Mesenchymal stem cell (in vitro differentiated cells and primary cell): ENCODE measurements at regions not wholly inside any gene's neighbourhood (a gene's known extent, or its start where the extent isn't known, plus 50 kb on each side); places are given as distances from the start of the nearest gene placed in this dataset.
A peak's percentile ranks its signal among the peaks of the same experiment; 100 is the strongest.

Experiments
- DNase-seq: peaks from one replicate; pipeline ENCODE4 v3.0.0-alpha.2; 2013
- H2AFZ ChIP-seq: one replicate; pipeline ENCODE4 v1.6.1; 2013; ENCODE audit warnings: low read depth, mild to moderate bottlenecking, control low read depth, inconsistent platforms, low read length, moderate library complexity
- H2AK5ac ChIP-seq: 2 replicates; pipeline ENCODE4 v1.6.1; 2013; ENCODE audit warnings: low read length, moderate library complexity, mild to moderate bottlenecking, inconsistent platforms; ENCODE audit not compliant: severe bottlenecking
- H2BK120ac ChIP-seq: one replicate; pipeline ENCODE4 v1.6.1; 2013; ENCODE audit warnings: low read depth, mild to moderate bottlenecking, inconsistent platforms, low read length, moderate library complexity
- H2BK12ac ChIP-seq, 2 experiments: one replicate each; pipeline ENCODE4 v1.6.1; 2013; ENCODE audit warnings: inconsistent platforms in 2 of 2, low read length in 2 of 2, mild to moderate bottlenecking in 2 of 2, moderate library complexity in 2 of 2, control low read depth in 1 of 2
- H2BK15ac ChIP-seq: one replicate; pipeline ENCODE4 v1.6.1; 2013; ENCODE audit warnings: mild to moderate bottlenecking, low read depth, inconsistent platforms; ENCODE audit not compliant: poor library complexity, severe bottlenecking
- H2BK5ac ChIP-seq: 2 replicates; pipeline ENCODE4 v1.6.1; 2013; ENCODE audit warnings: low read depth, mild to moderate bottlenecking, low read length, control low read depth, inconsistent platforms; ENCODE audit not compliant: poor library complexity, severe bottlenecking
- H3K14ac ChIP-seq, 2 experiments: one replicate each; pipeline ENCODE4 v1.6.1; 2013; ENCODE audit warnings: inconsistent platforms in 2 of 2, low read length in 2 of 2, control low read depth in 1 of 2, mild to moderate bottlenecking in 1 of 2, moderate library complexity in 1 of 2
- H3K18ac ChIP-seq, 2 experiments: one replicate each; pipeline ENCODE4 v1.6.1; 2013; ENCODE audit warnings: inconsistent platforms in 2 of 2, low read length in 2 of 2, control low read depth in 1 of 2, low read depth in 1 of 2, mild to moderate bottlenecking in 1 of 2
- H3K23ac ChIP-seq, 2 experiments: one replicate each; pipeline ENCODE4 v1.6.1; 2013; ENCODE audit warnings: inconsistent platforms in 2 of 2, low read length in 2 of 2, mild to moderate bottlenecking in 2 of 2, moderate library complexity in 2 of 2, control low read depth in 1 of 2
- H3K27ac ChIP-seq: 2 replicates; pipeline ENCODE4 v1.5.1; 2013; ENCODE audit warnings: mild to moderate bottlenecking, moderate library complexity, low read length, control low read depth, inconsistent platforms; ENCODE audit not compliant: poor library complexity, severe bottlenecking
- H3K27me3 ChIP-seq, 2 experiments: 2 replicates each; pipeline versions ENCODE4 v1.6.1 to v1.7.0; 2013; ENCODE audit warnings: low read length in 2 of 2, mild to moderate bottlenecking in 2 of 2, moderate library complexity in 2 of 2, control low read depth in 1 of 2, inconsistent platforms in 1 of 2; ENCODE audit not compliant: control insufficient read depth in 1 of 2, insufficient read depth in 1 of 2
- H3K36me3 ChIP-seq, 2 experiments: 2 replicates each; pipeline versions ENCODE4 v1.6.1 to v1.7.0; 2013; ENCODE audit warnings: low read length in 2 of 2, control low read depth in 1 of 2, inconsistent platforms in 1 of 2, low read depth in 1 of 2, mild to moderate bottlenecking in 1 of 2; ENCODE audit not compliant: insufficient read depth in 2 of 2, control insufficient read depth in 1 of 2
- H3K4ac ChIP-seq, 2 experiments: one replicate each; pipeline ENCODE4 v1.6.1; 2013; ENCODE audit warnings: inconsistent platforms in 2 of 2, low read length in 2 of 2, mild to moderate bottlenecking in 2 of 2, moderate library complexity in 2 of 2, control low read depth in 1 of 2, low read depth in 1 of 2
- H3K4me1 ChIP-seq: 2 replicates; pipeline ENCODE4 v1.6.1; 2013; ENCODE audit warnings: low read depth, low read length, control low read depth; ENCODE audit not compliant: control insufficient read depth, insufficient read depth
- H3K4me2 ChIP-seq: 2 replicates; pipeline ENCODE4 v1.6.1; 2013; ENCODE audit warnings: low read length, mild to moderate bottlenecking, inconsistent platforms; ENCODE audit not compliant: poor library complexity, severe bottlenecking
- H3K4me3 ChIP-seq, 2 experiments: 2 replicates each; pipeline versions ENCODE4 v1.5.1 to v1.7.0; 2013; ENCODE audit warnings: low read length in 2 of 2, mild to moderate bottlenecking in 2 of 2, control low read depth in 1 of 2, low read depth in 1 of 2; ENCODE audit not compliant: insufficient read depth in 1 of 2
- H3K79me1 ChIP-seq: replicated peaks from 2 replicates; pipeline ENCODE4 v1.6.1; 2013; ENCODE audit warnings: mild to moderate bottlenecking, control low read depth, low read length, inconsistent platforms; ENCODE audit not compliant: poor library complexity, severe bottlenecking
- H3K9ac ChIP-seq: 2 replicates; pipeline ENCODE4 v1.7.0; 2013; ENCODE audit warnings: mild to moderate bottlenecking, low read length, moderate library complexity
- H3K9me3 ChIP-seq: 2 replicates; pipeline ENCODE4 v1.7.0; 2013; ENCODE audit warnings: mild to moderate bottlenecking, low read length; ENCODE audit not compliant: control insufficient read depth
- H4K8ac ChIP-seq: one replicate; pipeline ENCODE4 v1.6.1; 2013; ENCODE audit warnings: inconsistent platforms, mild to moderate bottlenecking, low read length, moderate library complexity
- H4K91ac ChIP-seq: one replicate; pipeline ENCODE4 v1.6.1; 2013; ENCODE audit warnings: mild to moderate bottlenecking, low read length, inconsistent platforms
- WGBS: methylation state at CpG from one replicate; pipeline ENCODE4 v1.1.7; 2013; ENCODE audit warnings: mixed read lengths; 5-methylcytosine and 5-hydroxymethylcytosine counted together

GRCh38 chr7:19401461-19401860 lies 256.2 kb upstream of the FERD3L start:
- Histone ChIP-seq H3K4me1 (peaks cover 1% of the 10 kb centered on the region), H3K27ac (no peak overlapping the region), H3K23ac (no peak overlapping the region), H3K36me3 (no peaks in the 10 kb centered on the region), H2AFZ (no peak overlapping the region), H3K9ac (no peak overlapping the region), H3K4ac (no peak overlapping the region), H3K14ac (no peak overlapping the region), H3K27me3 (no peaks in the 10 kb centered on the region), H2BK15ac (no peak overlapping the region), H4K91ac (no peak overlapping the region), H3K9me3 (no peaks in the 10 kb centered on the region), H2BK12ac (no peak overlapping the region), H2AK5ac (no peak overlapping the region), H2BK120ac (no peak overlapping the region), H3K4me3 (no peak overlapping the region), H2BK5ac (no peak overlapping the region), H3K18ac (no peak overlapping the region), H4K8ac (no peak overlapping the region), H3K79me1 (no peaks in the 10 kb centered on the region), H3K4me2 (no peak overlapping the region)
- no peak for DNase-seq
- 80% methylated on average over 1 of the region's 2 CpGs for whole genome bisulfite sequencing

- Histone ChIP-seq H2BK5ac (no peak overlapping the region), H3K36me3 (no peaks in the 10 kb centered on the region), H2AFZ (no peak overlapping the region), H3K27me3 (no peaks in the 10 kb centered on the region), H3K27ac (no peak overlapping the region), H3K18ac (no peak overlapping the region), H2BK15ac (no peak overlapping the region), H3K4me2 (no peak overlapping the region), H4K8ac (no peak overlapping the region), H3K4ac (no peak overlapping the region), H3K9me3 (no peaks in the 10 kb centered on the region), H3K4me3 (no peak overlapping the region), H2BK12ac (no peak overlapping the region), H4K91ac (no peak overlapping the region), H3K4me1 (peaks cover 1% of the 10 kb centered on the region), H3K23ac (no peak overlapping the region), H2BK120ac (no peak overlapping the region), H3K9ac (no peak overlapping the region), H3K79me1 (no peaks in the 10 kb centered on the region), H3K14ac (no peak overlapping the region), H2AK5ac (no peak overlapping the region)
- WGBS = 89% methylated on average over 2 of the region's 4 CpGs
- no peak for DNase-seq
These were observed 255.6 kb upstream of the FERD3L start for GRCh38 chr7:19400758-19401254.

- H2AK5ac ChIP-seq = no peak overlapping the region
These were observed 252.7 kb upstream of the FERD3L start for GRCh38 chr7:19397911-19398310.

GRCh38 chr7:19392246-19392645 lies 247.0 kb upstream of the FERD3L start:
- no peak overlapping the region for H2AFZ ChIP-seq
- no peak overlapping the region for H2AK5ac ChIP-seq
- no peak overlapping the region for H3K18ac ChIP-seq
- no peaks in the 10 kb centered on the region for H3K79me1 ChIP-seq
- H2BK120ac ChIP-seq = no peak overlapping the region
- H4K91ac ChIP-seq = no peak overlapping the region
- no peaks in the 10 kb centered on the region for H3K9me3 ChIP-seq
- H3K27ac ChIP-seq = peak overlapping the region; percentile 77
- no peak overlapping the region for H3K14ac ChIP-seq
- H4K8ac ChIP-seq = no peak overlapping the region
- WGBS = 73% methylated on average over 3 of the region's 3 CpGs
- H3K4me2 ChIP-seq = no peak overlapping the region
- no peak overlapping the region for H3K4ac ChIP-seq
- no peaks in the 10 kb centered on the region for H3K36me3 ChIP-seq
- no peak overlapping the region for H2BK12ac ChIP-seq
- no peak for DNase-seq
- H3K4me1 ChIP-seq = peaks cover 3% of the 10 kb centered on the region
- H3K4me3 ChIP-seq = no peak overlapping the region
- H2BK5ac ChIP-seq = no peak overlapping the region
- no peak overlapping the region for H3K9ac ChIP-seq
- H3K27me3 ChIP-seq = no peaks in the 10 kb centered on the region
- no peak overlapping the region for H2BK15ac ChIP-seq
- H3K23ac ChIP-seq = no peak overlapping the region

More at GRCh38 chr7:19397911-19398310, 252.7 kb upstream of the FERD3L start:
- no peak overlapping the region for H3K18ac ChIP-seq
- no peak overlapping the region for H3K4me3 ChIP-seq
- H2BK12ac ChIP-seq = no peak overlapping the region
- no peaks in the 10 kb centered on the region for H3K4me1 ChIP-seq
- no peak overlapping the region for H3K14ac ChIP-seq
- no peak overlapping the region for H3K4me2 ChIP-seq
- H3K9me3 ChIP-seq = no peaks in the 10 kb centered on the region
- H3K36me3 ChIP-seq = no peaks in the 10 kb centered on the region
- H2BK5ac ChIP-seq = no peak overlapping the region
- DNase-seq = no peak
- no peak overlapping the region for H3K9ac ChIP-seq
- H3K79me1 ChIP-seq = no peaks in the 10 kb centered on the region
- no peak overlapping the region for H3K4ac ChIP-seq
- no peaks in the 10 kb centered on the region for H3K27me3 ChIP-seq
- 90% methylated on average over 4 of the region's 4 CpGs for WGBS
- no peak overlapping the region for H2AFZ ChIP-seq
- no peak overlapping the region for H4K8ac ChIP-seq
- no peak overlapping the region for H4K91ac ChIP-seq
- peak overlapping the region; percentile 10 for H3K27ac ChIP-seq
- H2BK120ac ChIP-seq = no peak overlapping the region
- no peak overlapping the region for H2BK15ac ChIP-seq
- H3K23ac ChIP-seq = no peak overlapping the region
